PFSK-1 (cell line): ENCODE measurements at regions not wholly inside any gene's neighbourhood (a gene's known extent, or its start where the extent isn't known, plus 50 kb on each side); places are given as distances from the start of the nearest gene placed in this dataset.

Experiments
- POLR2AphosphoS5 ChIP-seq: IDR thresholded peaks from 2 replicates; pipeline ENCODE4 v1.6.1; 2012; ENCODE audit warnings: low read depth, mild to moderate bottlenecking, control low read depth, low read length, moderate library complexity
- TAF1 ChIP-seq: IDR thresholded peaks from 2 replicates; pipeline ENCODE4 v1.6.1; 2012; ENCODE audit warnings: low read length, control low read depth, borderline replicate concordance; ENCODE audit not compliant: insufficient read depth
- TF ChIP-seq, protein P1 (sequence below), 2 experiments: IDR thresholded peaks; 2 replicates each; pipeline versions ENCODE4 v1.6.1 to v1.8.0; 2011 to 2012; ENCODE audit warnings: low read depth in 2 of 2, low read length in 2 of 2, control low read depth in 1 of 2, inconsistent platforms in 1 of 2, mild to moderate bottlenecking in 1 of 2, moderate library complexity in 1 of 2; ENCODE audit not compliant: insufficient read depth in 1 of 2

- no peak for TF ChIP-seq POLR2AphosphoS5
- no peak for TF ChIP-seq TAF1
- TF ChIP-seq, protein P1, sequence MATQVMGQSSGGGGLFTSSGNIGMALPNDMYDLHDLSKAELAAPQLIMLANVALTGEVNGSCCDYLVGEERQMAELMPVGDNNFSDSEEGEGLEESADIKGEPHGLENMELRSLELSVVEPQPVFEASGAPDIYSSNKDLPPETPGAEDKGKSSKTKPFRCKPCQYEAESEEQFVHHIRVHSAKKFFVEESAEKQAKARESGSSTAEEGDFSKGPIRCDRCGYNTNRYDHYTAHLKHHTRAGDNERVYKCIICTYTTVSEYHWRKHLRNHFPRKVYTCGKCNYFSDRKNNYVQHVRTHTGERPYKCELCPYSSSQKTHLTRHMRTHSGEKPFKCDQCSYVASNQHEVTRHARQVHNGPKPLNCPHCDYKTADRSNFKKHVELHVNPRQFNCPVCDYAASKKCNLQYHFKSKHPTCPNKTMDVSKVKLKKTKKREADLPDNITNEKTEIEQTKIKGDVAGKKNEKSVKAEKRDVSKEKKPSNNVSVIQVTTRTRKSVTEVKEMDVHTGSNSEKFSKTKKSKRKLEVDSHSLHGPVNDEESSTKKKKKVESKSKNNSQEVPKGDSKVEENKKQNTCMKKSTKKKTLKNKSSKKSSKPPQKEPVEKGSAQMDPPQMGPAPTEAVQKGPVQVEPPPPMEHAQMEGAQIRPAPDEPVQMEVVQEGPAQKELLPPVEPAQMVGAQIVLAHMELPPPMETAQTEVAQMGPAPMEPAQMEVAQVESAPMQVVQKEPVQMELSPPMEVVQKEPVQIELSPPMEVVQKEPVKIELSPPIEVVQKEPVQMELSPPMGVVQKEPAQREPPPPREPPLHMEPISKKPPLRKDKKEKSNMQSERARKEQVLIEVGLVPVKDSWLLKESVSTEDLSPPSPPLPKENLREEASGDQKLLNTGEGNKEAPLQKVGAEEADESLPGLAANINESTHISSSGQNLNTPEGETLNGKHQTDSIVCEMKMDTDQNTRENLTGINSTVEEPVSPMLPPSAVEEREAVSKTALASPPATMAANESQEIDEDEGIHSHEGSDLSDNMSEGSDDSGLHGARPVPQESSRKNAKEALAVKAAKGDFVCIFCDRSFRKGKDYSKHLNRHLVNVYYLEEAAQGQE (IDR thresholded peaks at IDR 0.05; ENCODE audit: insufficient read depth in 1 of 2, low read depth in 2 of 2, low read length in 2 of 2): no peak
Observed at GRCh38 chr2:129892360-129892759, 87.1 kb upstream of the RAB6C start.
